Stomach (tissue), 8 donors: ENCODE measurements at regions not wholly inside any gene's neighbourhood (a gene's known extent, or its start where the extent isn't known, plus 50 kb on each side); places are given as distances from the start of the nearest gene placed in this dataset.

Experiments
- DNase-seq, 2 donors: peaks; one replicate each; pipeline versions ENCODE4 v3.0.0 to v3.0.0-alpha.2; 2013 to 2019
- H3K27ac ChIP-seq, 5 donors: fragments of 200-600 bp in 4 of 5; sonication (generic) in 4 of 5; one replicate each; pipeline ENCODE4 v1.5.1; 2013 to 2019; ENCODE audit warnings: mild to moderate bottlenecking in 1 of 5, moderate library complexity in 1 of 5
- H3K27me3 ChIP-seq, 3 donors: fragments of 200-600 bp; sonication (generic); one replicate each; pipeline ENCODE4 v1.5.1; 2017 to 2019; ENCODE audit warnings: mixed run types in 1 of 3
- H3K36me3 ChIP-seq, 4 donors: fragments of 200-600 bp; sonication (generic); 1 replicate in 3 of 4; 2 replicates in 1 of 4; pipeline ENCODE4 v1.5.1; 2016 to 2019
- H3K4me1 ChIP-seq, 4 donors: fragments of 200-600 bp; sonication (generic); one replicate each; pipeline ENCODE4 v1.5.1; 2016 to 2019
- H3K4me3 ChIP-seq, 4 donors: fragments of 200-600 bp; sonication (generic) in 3 of 4; one replicate each; pipeline ENCODE4 v1.5.1; 2016 to 2019; ENCODE audit warnings: mild to moderate bottlenecking in 1 of 4
- H3K9me3 ChIP-seq, 4 donors: fragments of 200-600 bp; sonication (generic); one replicate each; pipeline ENCODE4 v1.5.1; 2016 to 2019
- CTCF ChIP-seq, 7 experiments: fragments of 450-650 bp in 4 of 7; fragments of 200-600 bp in 3 of 7; sonication (generic) in 3 of 7; IDR thresholded peaks; one replicate each; pipeline ENCODE4 v1.5.1; 2016 to 2019; ENCODE audit warnings: antibody characterized with exemption in 7 of 7, control low read depth in 2 of 7, mild to moderate bottlenecking in 1 of 7
- EP300 ChIP-seq: sonication (generic); formaldehyde crosslinking; IDR thresholded peaks from one replicate; pipeline ENCODE4 v1.6.1; 2017; ENCODE audit warnings: antibody characterized with exemption
- POLR2A ChIP-seq, 4 donors: fragments of 450-650 bp; IDR thresholded peaks; one replicate each; pipeline ENCODE4 v1.6.1; 2016; ENCODE audit warnings: antibody characterized with exemption in 4 of 4, control low read depth in 2 of 4, mild to moderate bottlenecking in 1 of 4, moderate library complexity in 1 of 4
- POLR2AphosphoS5 ChIP-seq, 3 donors: sonication (generic); formaldehyde crosslinking; IDR thresholded peaks; one replicate each; pipeline ENCODE4 v1.6.1; 2016; ENCODE audit warnings: antibody characterized with exemption in 3 of 3
- WGBS, 5 donors: extraction: QIAGEN DNeasy Blood & Tissue Kit in 3 of 5; methylation state at CpG; one replicate each; pipeline versions ENCODE4 v1.1.5 to v1.1.7; 2013 to 2018; 5-methylcytosine and 5-hydroxymethylcytosine counted together
- intact Hi-C: fragments of 100-400 bp; cut with DNase I; formaldehyde crosslinking; loops from one replicate; pipeline ENCODE4 v1.15.1; 2023; ENCODE audit warnings: low total_unique reads
- donor health status: healthy with polysubstance abuse.
- donor health status: Bipolar disorder and iron deficiency.
- donor health status: healthy.

GRCh38 chr3:168331756-168332155 lies 236.0 kb upstream of the GOLIM4 start:
- Histone ChIP-seq H3K27ac (no peak overlapping the region), H3K36me3 (no peaks in the 10 kb centered on the region), H3K4me3 (no peak overlapping the region), H3K9me3 (no peaks in the 10 kb centered on the region), H3K4me1 (no peaks in the 10 kb centered on the region), H3K27me3 (no peaks in the 10 kb centered on the region)
- DNase-seq, result peak in 1 of 2 donors; percentile 20
- intact Hi-C loops, result no loop called here
- WGBS, 5 donors, result 60 to 67% (median 61%) methylated on average over 3 of the region's 3 CpGs
- no peak for TF ChIP-seq EP300
- no peak for TF ChIP-seq POLR2A (IDR thresholded peaks at IDR 0.05)
- no peak for TF ChIP-seq CTCF (IDR thresholded peaks at IDR 0.05)
- no peak for TF ChIP-seq POLR2AphosphoS5 (IDR thresholded peaks at IDR 0.05)

DNA sequence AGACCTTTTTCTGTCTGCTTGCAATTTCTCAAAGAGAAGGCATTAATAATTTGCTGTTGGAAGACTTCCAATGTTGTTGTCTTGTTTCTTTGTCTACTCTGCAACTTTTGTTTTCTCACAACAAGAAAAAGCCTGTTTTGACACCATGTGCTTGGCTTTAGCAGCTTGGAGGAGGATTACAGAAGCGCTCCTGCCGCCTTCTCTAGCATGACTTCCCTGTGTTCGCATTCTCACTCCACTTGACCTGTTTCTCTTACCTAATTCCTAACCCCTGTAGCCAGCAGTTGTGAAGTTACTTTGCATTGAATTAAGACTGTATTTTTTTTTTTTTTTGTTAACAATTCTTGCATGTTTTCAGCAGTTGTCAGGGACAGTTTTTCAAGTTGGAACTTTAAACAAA lies 235.3 kb upstream of the GOLIM4 start:
- no peaks in the 10 kb centered on the region for H3K27me3 ChIP-seq
- intact Hi-C loops, result no loop called here
- 82 to 94% (median 91%) methylated on average over 3 of the region's 3 CpGs for WGBS, 5 donors
- no peak for DNase-seq
- H3K36me3 ChIP-seq, result no peaks in the 10 kb centered on the region
- no peak overlapping the region for H3K27ac ChIP-seq
- no peak overlapping the region for H3K4me3 ChIP-seq
- H3K9me3 ChIP-seq, result no peaks in the 10 kb centered on the region
- no peaks in the 10 kb centered on the region for H3K4me1 ChIP-seq
- TF ChIP-seq EP300 (no peak), POLR2AphosphoS5 (IDR thresholded peaks at IDR 0.05) (no peak), CTCF (IDR thresholded peaks at IDR 0.05) (no peak), POLR2A (IDR thresholded peaks at IDR 0.05) (no peak)

DNA sequence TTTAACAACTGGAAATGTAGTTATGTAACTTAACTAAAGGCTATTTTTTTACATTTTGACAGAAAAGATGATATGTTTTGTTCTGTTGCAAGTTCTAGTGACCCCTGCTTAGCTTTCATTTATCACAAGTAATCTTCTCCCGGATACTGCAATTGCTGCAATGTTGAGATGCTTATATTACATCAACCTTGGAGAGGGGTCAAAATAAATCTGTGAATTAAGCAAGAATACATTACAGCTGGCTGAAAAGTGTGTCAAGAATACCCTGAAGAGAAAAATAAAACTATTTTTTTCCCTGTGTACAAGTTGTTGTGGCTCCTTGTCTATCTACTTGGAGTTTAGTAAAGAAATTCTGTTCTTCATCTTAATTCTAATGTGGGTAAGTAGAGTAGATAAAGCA lies 232.1 kb upstream of the GOLIM4 start:
- Histone ChIP-seq H3K27me3 (no peaks in the 10 kb centered on the region), H3K9me3 (no peaks in the 10 kb centered on the region), H3K4me3 (no peak overlapping the region), H3K36me3 (no peaks in the 10 kb centered on the region), H3K4me1 (no peaks in the 10 kb centered on the region), H3K27ac (no peak overlapping the region)
- TF ChIP-seq POLR2AphosphoS5 (IDR thresholded peaks at IDR 0.05) (no peak), EP300 (no peak), POLR2A (IDR thresholded peaks at IDR 0.05) (no peak), CTCF (IDR thresholded peaks at IDR 0.05) (no peak)
- 55 to 75% (median 73%) methylated on average over 1 of the region's 1 CpG for WGBS, 5 donors
- intact Hi-C loops, result no loop called here
- DNase-seq, result peak in 1 of 2 donors; percentile 52

GRCh38 chr3:168325684-168326083 lies 230.0 kb upstream of the GOLIM4 start:
- intact Hi-C loops, result no loop called here
- TF ChIP-seq POLR2A (IDR thresholded peaks at IDR 0.05), result no peak
- no peak for TF ChIP-seq CTCF (IDR thresholded peaks at IDR 0.05)
- TF ChIP-seq EP300, result no peak
- no peak for TF ChIP-seq POLR2AphosphoS5 (IDR thresholded peaks at IDR 0.05)
- H3K4me3 ChIP-seq, result no peak overlapping the region

More at GRCh38 chr3:168325684-168326083, 230.0 kb upstream of the GOLIM4 start:
- Histone ChIP-seq H3K36me3 (no peaks in the 10 kb centered on the region), H3K27ac (no peak overlapping the region), H3K9me3 (no peaks in the 10 kb centered on the region), H3K27me3 (no peaks in the 10 kb centered on the region), H3K4me1 (no peaks in the 10 kb centered on the region)
- DNase-seq, result no peak
